ENCODE measurements at regions not wholly inside any gene's neighbourhood (a gene's known extent, or its start where the extent isn't known, plus 50 kb on each side); places are given as distances from the start of the nearest gene placed in this dataset.

DNA sequence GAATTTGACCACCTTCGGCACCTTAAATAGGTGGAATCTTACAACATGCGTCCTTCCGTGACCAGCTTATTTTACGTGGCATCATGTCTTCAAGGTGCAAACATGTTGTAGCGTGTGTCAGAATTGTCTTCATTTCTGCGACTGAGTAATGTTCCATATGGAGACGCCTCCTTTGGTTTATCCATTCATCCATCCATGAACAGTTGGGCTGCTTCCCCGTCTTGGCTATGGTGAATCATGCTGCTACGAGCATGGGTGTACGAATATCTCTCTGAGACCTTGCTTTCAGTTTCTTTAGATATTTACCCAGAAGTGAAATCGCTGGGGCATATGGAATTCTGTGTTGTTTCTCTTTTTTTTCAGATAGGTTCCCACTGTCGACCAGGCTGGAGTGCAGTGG lies 391.9 kb upstream of the IRX2 start:
- TF ChIP-seq POLR2A (IDR thresholded peaks at IDR 0.05), result no peak
- no peak for TF ChIP-seq CTCF (IDR thresholded peaks at IDR 0.05)
